Brain pericyte (primary cell): ENCODE measurements at regions not wholly inside any gene's neighbourhood (a gene's known extent, or its start where the extent isn't known, plus 50 kb on each side); places are given as distances from the start of the nearest gene placed in this dataset.

Source experiments
- DNase-seq: peaks from one replicate; pipeline ENCODE4 v3.0.0-alpha.2; 2012; ENCODE audit warnings: low read depth, low spot score

GRCh38 chr2:9756692-9757250 is 86.5 kb upstream of the TAF1B start:
- no peak for DNase-seq

- DNase-seq = no peak
These were observed 85.6 kb upstream of the TAF1B start for GRCh38 chr2:9757501-9758264.

GRCh38 chr2:9758741-9759140 is 84.5 kb upstream of the TAF1B start:
- no peak for DNase-seq

- no peak for DNase-seq
These were observed 83.0 kb upstream of the TAF1B start for GRCh38 chr2:9760069-9760901.

- no peak for DNase-seq
These were observed 82.4 kb upstream of the TAF1B start for GRCh38 chr2:9760902-9761228.

- no peak for DNase-seq
These were observed 81.7 kb upstream of the TAF1B start for GRCh38 chr2:9761577-9761976.

GRCh38 chr2:9762164-9762563 is 81.1 kb upstream of the TAF1B start:
- no peak for DNase-seq

- DNase-seq = no peak
These were observed 80.3 kb upstream of the TAF1B start for GRCh38 chr2:9762941-9763340.

GRCh38 chr2:9763356-9764152 is 79.7 kb upstream of the TAF1B start:
- no peak for DNase-seq

- DNase-seq = no peak
These were observed 79.0 kb upstream of the TAF1B start for GRCh38 chr2:9764153-9764778.

- DNase-seq = no peak
These were observed 77.4 kb upstream of the TAF1B start for GRCh38 chr2:9765611-9766531.

GRCh38 chr2:9767656-9768281 is 75.5 kb upstream of the TAF1B start:
- DNase-seq = no peak

GRCh38 chr2:9768388-9768787 is 74.9 kb upstream of the TAF1B start:
- no peak for DNase-seq

GRCh38 chr2:9769171-9770005 is 73.9 kb upstream of the TAF1B start:
- DNase-seq = no peak

- no peak for DNase-seq
These were observed 73.3 kb upstream of the TAF1B start for GRCh38 chr2:9770006-9770307.

- DNase-seq = no peak
These were observed 72.8 kb upstream of the TAF1B start for GRCh38 chr2:9770308-9771100.

- no peak for DNase-seq
These were observed 72.2 kb upstream of the TAF1B start for GRCh38 chr2:9771101-9771449.

- DNase-seq = no peak
These were observed 71.7 kb upstream of the TAF1B start for GRCh38 chr2:9771481-9772017.
